SK-N-SH (cell line): ENCODE measurements at regions not wholly inside any gene's neighbourhood (a gene's known extent, or its start where the extent isn't known, plus 50 kb on each side); places are given as distances from the start of the nearest gene placed in this dataset.

ENCODE experiments used
- CTCF ChIA-PET: fragments of 300-600, 350-600 bp; formaldehyde crosslinking; extraction: SDS; loops from one replicate; lab custom pipeline; 2021; lab: Yijun Ruan, JAX
- POLR2A ChIA-PET: fragments of 350-600 bp; sonication (Branson Sonifier 250); formaldehyde crosslinking; extraction: SDS; loops from one replicate; lab custom pipeline; 2020; ENCODE audit warnings: antibody characterized with exemption, inconsistent platforms; lab: Yijun Ruan, JAX
- DNase-seq: peaks from one replicate; pipeline ENCODE4 v3.0.0; 2012
- H2AFZ ChIP-seq: fragments of 200-600 bp; sonication (generic); 2 replicates; pipeline ENCODE4 v1.8.1; 2016; ENCODE audit warnings: antibody characterized with exemption, mild to moderate bottlenecking, low read depth
- H3F3A ChIP-seq: fragments of 200-600 bp; sonication (generic); replicated peaks from 2 replicates; pipeline ENCODE3; 2016; ENCODE audit warnings: antibody characterized with exemption, mild to moderate bottlenecking; ENCODE audit not compliant: insufficient read depth
- H3K27ac ChIP-seq, 2 experiments: fragments of 200-500 bp in 1 of 2; fragments of 200-600 bp in 1 of 2; sonication (Bioruptor generic) in 1 of 2; sonication (generic), shearing (Covaris generic) in 1 of 2; 2 replicates each; pipeline versions ENCODE4 v1.5.1 to v1.6.1; 2014 to 2016; ENCODE audit warnings: low read depth in 2 of 2, inconsistent platforms in 1 of 2, low read length in 1 of 2, mild to moderate bottlenecking in 1 of 2, mixed read lengths in 1 of 2
- H3K27me3 ChIP-seq: fragments of 200-600 bp; sonication (generic), shearing (Covaris generic); 2 replicates; pipeline ENCODE4 v1.6.1; 2016; ENCODE audit warnings: mixed run types; ENCODE audit not compliant: insufficient read depth
- H3K36me3 ChIP-seq, 2 experiments: fragments of 200-500 bp in 1 of 2; fragments of 200-600 bp in 1 of 2; sonication (Bioruptor generic) in 1 of 2; sonication (generic) in 1 of 2; replicated peaks in 1 of 2; 2 replicates each; pipeline versions ENCODE3 to v1.5.1; 2014 to 2016; ENCODE audit warnings: low read length in 1 of 2, mild to moderate bottlenecking in 1 of 2; ENCODE audit not compliant: insufficient read depth in 2 of 2, control insufficient read depth in 1 of 2
- H3K4me1 ChIP-seq, 2 experiments: fragments of 200-500 bp in 1 of 2; fragments of 200-600 bp in 1 of 2; sonication (Bioruptor generic) in 1 of 2; sonication (generic), shearing (Covaris generic) in 1 of 2; 2 replicates each; pipeline versions ENCODE4 v1.5.1 to v1.6.1; 2014 to 2016; ENCODE audit warnings: low read depth in 1 of 2, low read length in 1 of 2, mixed run types in 1 of 2; ENCODE audit not compliant: insufficient read depth in 2 of 2, control insufficient read depth in 1 of 2
- H3K4me2 ChIP-seq: fragments of 200-600 bp; sonication (generic), shearing (Covaris generic); 2 replicates; pipeline ENCODE4 v1.6.1; 2017; ENCODE audit warnings: mixed run types
- H3K4me3 ChIP-seq, 2 experiments: fragments of 200-500 bp in 1 of 2; fragments of 200-600 bp in 1 of 2; sonication (Bioruptor generic) in 1 of 2; sonication (generic), shearing (Covaris generic) in 1 of 2; 2 replicates each; pipeline versions ENCODE4 v1.5.1 to v1.8.1; 2014 to 2016; ENCODE audit warnings: low read depth in 2 of 2, inconsistent platforms in 1 of 2, low read length in 1 of 2, mild to moderate bottlenecking in 1 of 2, mixed read lengths in 1 of 2, moderate library complexity in 1 of 2
- H3K79me2 ChIP-seq: fragments of 200-600 bp; sonication (generic); 2 replicates; pipeline ENCODE4 v1.8.1; 2017; ENCODE audit warnings: mild to moderate bottlenecking; ENCODE audit not compliant: insufficient read depth
- H3K9ac ChIP-seq: fragments of 200-600 bp; sonication (generic); 2 replicates; pipeline ENCODE4 v1.6.1; 2017; ENCODE audit warnings: mixed run types
- H3K9me2 ChIP-seq: fragments of 200-600 bp; sonication (generic); 2 replicates; pipeline ENCODE4 v1.6.1; 2017; ENCODE audit warnings: mixed run types
- H3K9me3 ChIP-seq: fragments of 200-600 bp; sonication (generic); 2 replicates; pipeline ENCODE4 v1.6.1; 2017; ENCODE audit warnings: mixed run types, mild to moderate bottlenecking, moderate library complexity
- H4K20me1 ChIP-seq: fragments of 200-600 bp; sonication (generic); 2 replicates; pipeline ENCODE4 v1.6.1; 2017; ENCODE audit warnings: mild to moderate bottlenecking, mixed run types; ENCODE audit not compliant: insufficient read depth
- EP300 ChIP-seq, 2 experiments: IDR thresholded peaks; 2 replicates each; pipeline versions ENCODE4 v1.4.0 to v1.6.1; 2012; ENCODE audit warnings: borderline replicate concordance in 1 of 2, low read depth in 1 of 2, low read length in 1 of 2
- EZH2phosphoT487 ChIP-seq: fragments of 200-600 bp; sonication (generic); IDR thresholded peaks from 2 replicates; pipeline ENCODE4 v1.6.1; 2017; ENCODE audit warnings: low read depth, mixed run types, mild to moderate bottlenecking, antibody characterized with exemption, moderate library complexity, borderline replicate concordance
- FOXJ3 ChIP-seq: sonication (generic); formaldehyde crosslinking; IDR thresholded peaks from 2 replicates; pipeline ENCODE4 v1.5.1; 2020; ENCODE audit warnings: mild to moderate bottlenecking, missing genetic modification reagents
- FOXM1 ChIP-seq: IDR thresholded peaks from 2 replicates; pipeline ENCODE4 v1.4.0; 2012; ENCODE audit warnings: low read depth, mild to moderate bottlenecking
- MEF2A ChIP-seq: IDR thresholded peaks from 2 replicates; pipeline ENCODE4 v1.4.0; 2012; ENCODE audit warnings: low read depth, borderline replicate concordance
- RCOR1 ChIP-seq: fragments of 150-350 bp; IDR thresholded peaks from 2 replicates; pipeline ENCODE4 v1.6.1; 2017; ENCODE audit warnings: antibody characterized with exemption, low read length
- TCF12 ChIP-seq: IDR thresholded peaks from 2 replicates; pipeline ENCODE4 v1.4.0; 2012
- TEAD4 ChIP-seq: IDR thresholded peaks from 2 replicates; pipeline ENCODE4 v1.4.0; 2012; ENCODE audit warnings: mild to moderate bottlenecking, borderline replicate concordance; ENCODE audit not compliant: insufficient read depth
- YY1 ChIP-seq: IDR thresholded peaks from 2 replicates; pipeline ENCODE4 v1.4.0; 2012; ENCODE audit warnings: low read depth, mild to moderate bottlenecking
- WGBS: methylation state at CpG from one replicate; pipeline ENCODE4 v1.1.6; 2017; ENCODE audit warnings: low lambda C conversion rate; 5-methylcytosine and 5-hydroxymethylcytosine counted together
- TF ChIP-seq, protein P1 (sequence below): IDR thresholded peaks from 2 replicates; pipeline ENCODE4; 2012
- TF ChIP-seq, protein P2 (sequence below): fragments of 200-600 bp; sonication (generic); IDR thresholded peaks from 2 replicates; pipeline ENCODE4 v1.6.1; 2017; ENCODE audit warnings: antibody characterized with exemption, mild to moderate bottlenecking, moderate library complexity
- TF ChIP-seq, protein P3 (sequence below): IDR thresholded peaks from 2 replicates; pipeline ENCODE4 v1.6.1; 2012; ENCODE audit warnings: mild to moderate bottlenecking, low read depth, low read length, moderate library complexity
- TF ChIP-seq, protein P4 (sequence below): IDR thresholded peaks from 2 replicates; pipeline ENCODE4 v1.4.0; 2012; ENCODE audit warnings: low read depth

DNA sequence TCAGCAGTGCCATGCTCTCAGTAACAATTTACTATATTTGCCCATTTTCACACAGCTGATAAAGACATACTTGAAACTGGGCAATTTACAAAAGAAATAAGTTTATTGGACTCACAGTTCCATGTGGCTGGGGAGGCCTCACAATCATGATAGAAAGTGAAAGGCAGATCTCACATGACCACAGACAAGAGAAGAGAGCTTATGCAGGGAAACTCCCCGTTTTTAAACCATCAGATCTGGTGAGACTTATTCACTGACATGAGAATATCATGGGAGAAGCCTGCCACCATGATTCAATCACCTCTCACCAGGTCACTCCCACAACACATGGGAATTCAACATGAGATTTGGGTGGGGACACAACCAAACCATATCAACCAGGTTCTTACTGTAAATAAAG is 112.1 kb upstream of the C1orf87 start:
- no peaks in the 10 kb centered on the region for H3K4me1 ChIP-seq
- H3K4me2 ChIP-seq: no peak overlapping the region
- no peaks in the 10 kb centered on the region for H4K20me1 ChIP-seq
- H3K79me2 ChIP-seq: no peaks in the 10 kb centered on the region
- H3K4me3 ChIP-seq: no peak overlapping the region
- WGBS: 0% methylated on average over 1 of the region's 1 CpG
- CTCF ChIA-PET: no interaction called here
- H3K36me3 ChIP-seq: no peaks in the 10 kb centered on the region
- H3K9me3 ChIP-seq: no peaks in the 10 kb centered on the region
- no peaks in the 10 kb centered on the region for H3K27me3 ChIP-seq
- no peak for TF ChIP-seq FOXJ3
- TF ChIP-seq TCF12: no peak
- TF ChIP-seq YY1: no peak
- TF ChIP-seq, protein P1, sequence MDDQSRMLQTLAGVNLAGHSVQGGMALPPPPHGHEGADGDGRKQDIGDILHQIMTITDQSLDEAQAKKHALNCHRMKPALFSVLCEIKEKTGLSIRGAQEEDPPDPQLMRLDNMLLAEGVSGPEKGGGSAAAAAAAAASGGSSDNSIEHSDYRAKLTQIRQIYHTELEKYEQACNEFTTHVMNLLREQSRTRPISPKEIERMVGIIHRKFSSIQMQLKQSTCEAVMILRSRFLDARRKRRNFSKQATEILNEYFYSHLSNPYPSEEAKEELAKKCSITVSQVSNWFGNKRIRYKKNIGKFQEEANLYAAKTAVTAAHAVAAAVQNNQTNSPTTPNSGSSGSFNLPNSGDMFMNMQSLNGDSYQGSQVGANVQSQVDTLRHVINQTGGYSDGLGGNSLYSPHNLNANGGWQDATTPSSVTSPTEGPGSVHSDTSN: no peak
- no peak for TF ChIP-seq TEAD4
- TF ChIP-seq MEF2A: no peak
- TF ChIP-seq, all 33 proteins: peak for 0
- Histone ChIP-seq H3K9ac (no peak overlapping the region), H3K9me2 (no peaks in the 10 kb centered on the region), H3F3A (no peaks in the 10 kb centered on the region), H2AFZ (no peak overlapping the region), H3K27ac (no peak overlapping the region)
- POLR2A ChIA-PET: no interaction called here
- DNase-seq: no peak

DNA sequence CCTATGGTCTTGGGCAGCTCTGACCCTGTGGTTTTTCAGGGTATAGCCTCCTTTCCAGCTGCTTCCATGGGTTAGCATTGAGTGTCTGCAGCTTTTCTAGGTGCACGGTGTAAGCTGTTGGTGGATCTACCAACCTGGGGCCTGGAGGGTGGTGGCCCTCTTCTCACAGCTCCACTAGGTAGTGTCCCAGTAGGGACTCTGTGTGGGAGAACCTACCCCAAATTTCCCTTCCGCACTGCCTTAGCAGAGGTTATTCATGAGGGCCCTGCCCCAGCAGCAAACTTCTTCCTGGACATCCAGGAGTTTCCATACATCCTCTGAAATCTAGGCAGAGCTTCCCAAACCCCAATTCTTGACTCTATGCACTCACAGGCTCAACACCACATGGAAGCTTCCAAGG is 111.0 kb upstream of the C1orf87 start:
- Histone ChIP-seq H3K9me3 (no peaks in the 10 kb centered on the region), H3K27ac (no peak overlapping the region), H3K9ac (no peak overlapping the region), H2AFZ (no peak overlapping the region), H3K79me2 (no peaks in the 10 kb centered on the region), H3K36me3 (no peaks in the 10 kb centered on the region), H3K4me1 (no peaks in the 10 kb centered on the region), H3K9me2 (no peaks in the 10 kb centered on the region), H4K20me1 (no peaks in the 10 kb centered on the region), H3K27me3 (no peaks in the 10 kb centered on the region), H3K4me3 (no peak overlapping the region), H3F3A (no peaks in the 10 kb centered on the region), H3K4me2 (no peak overlapping the region)
- POLR2A ChIA-PET: no interaction called here
- WGBS: 63% methylated on average over 1 of the region's 2 CpGs
- TF ChIP-seq, protein P2, sequence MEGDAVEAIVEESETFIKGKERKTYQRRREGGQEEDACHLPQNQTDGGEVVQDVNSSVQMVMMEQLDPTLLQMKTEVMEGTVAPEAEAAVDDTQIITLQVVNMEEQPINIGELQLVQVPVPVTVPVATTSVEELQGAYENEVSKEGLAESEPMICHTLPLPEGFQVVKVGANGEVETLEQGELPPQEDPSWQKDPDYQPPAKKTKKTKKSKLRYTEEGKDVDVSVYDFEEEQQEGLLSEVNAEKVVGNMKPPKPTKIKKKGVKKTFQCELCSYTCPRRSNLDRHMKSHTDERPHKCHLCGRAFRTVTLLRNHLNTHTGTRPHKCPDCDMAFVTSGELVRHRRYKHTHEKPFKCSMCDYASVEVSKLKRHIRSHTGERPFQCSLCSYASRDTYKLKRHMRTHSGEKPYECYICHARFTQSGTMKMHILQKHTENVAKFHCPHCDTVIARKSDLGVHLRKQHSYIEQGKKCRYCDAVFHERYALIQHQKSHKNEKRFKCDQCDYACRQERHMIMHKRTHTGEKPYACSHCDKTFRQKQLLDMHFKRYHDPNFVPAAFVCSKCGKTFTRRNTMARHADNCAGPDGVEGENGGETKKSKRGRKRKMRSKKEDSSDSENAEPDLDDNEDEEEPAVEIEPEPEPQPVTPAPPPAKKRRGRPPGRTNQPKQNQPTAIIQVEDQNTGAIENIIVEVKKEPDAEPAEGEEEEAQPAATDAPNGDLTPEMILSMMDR: no peak
- no peak for TF ChIP-seq TCF12
- TF ChIP-seq FOXM1: no peak
- TF ChIP-seq EZH2phosphoT487: no peak
- no peak for TF ChIP-seq TEAD4
- TF ChIP-seq RCOR1: no peak
- no peak for TF ChIP-seq EP300 (IDR thresholded peaks at IDR 0.05; ENCODE audit: borderline replicate concordance in 1 of 2, low read depth in 1 of 2, low read length in 1 of 2)
- no peak for TF ChIP-seq MEF2A
- TF ChIP-seq, protein P3, sequence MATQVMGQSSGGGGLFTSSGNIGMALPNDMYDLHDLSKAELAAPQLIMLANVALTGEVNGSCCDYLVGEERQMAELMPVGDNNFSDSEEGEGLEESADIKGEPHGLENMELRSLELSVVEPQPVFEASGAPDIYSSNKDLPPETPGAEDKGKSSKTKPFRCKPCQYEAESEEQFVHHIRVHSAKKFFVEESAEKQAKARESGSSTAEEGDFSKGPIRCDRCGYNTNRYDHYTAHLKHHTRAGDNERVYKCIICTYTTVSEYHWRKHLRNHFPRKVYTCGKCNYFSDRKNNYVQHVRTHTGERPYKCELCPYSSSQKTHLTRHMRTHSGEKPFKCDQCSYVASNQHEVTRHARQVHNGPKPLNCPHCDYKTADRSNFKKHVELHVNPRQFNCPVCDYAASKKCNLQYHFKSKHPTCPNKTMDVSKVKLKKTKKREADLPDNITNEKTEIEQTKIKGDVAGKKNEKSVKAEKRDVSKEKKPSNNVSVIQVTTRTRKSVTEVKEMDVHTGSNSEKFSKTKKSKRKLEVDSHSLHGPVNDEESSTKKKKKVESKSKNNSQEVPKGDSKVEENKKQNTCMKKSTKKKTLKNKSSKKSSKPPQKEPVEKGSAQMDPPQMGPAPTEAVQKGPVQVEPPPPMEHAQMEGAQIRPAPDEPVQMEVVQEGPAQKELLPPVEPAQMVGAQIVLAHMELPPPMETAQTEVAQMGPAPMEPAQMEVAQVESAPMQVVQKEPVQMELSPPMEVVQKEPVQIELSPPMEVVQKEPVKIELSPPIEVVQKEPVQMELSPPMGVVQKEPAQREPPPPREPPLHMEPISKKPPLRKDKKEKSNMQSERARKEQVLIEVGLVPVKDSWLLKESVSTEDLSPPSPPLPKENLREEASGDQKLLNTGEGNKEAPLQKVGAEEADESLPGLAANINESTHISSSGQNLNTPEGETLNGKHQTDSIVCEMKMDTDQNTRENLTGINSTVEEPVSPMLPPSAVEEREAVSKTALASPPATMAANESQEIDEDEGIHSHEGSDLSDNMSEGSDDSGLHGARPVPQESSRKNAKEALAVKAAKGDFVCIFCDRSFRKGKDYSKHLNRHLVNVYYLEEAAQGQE: no peak
- TF ChIP-seq, protein P4, sequence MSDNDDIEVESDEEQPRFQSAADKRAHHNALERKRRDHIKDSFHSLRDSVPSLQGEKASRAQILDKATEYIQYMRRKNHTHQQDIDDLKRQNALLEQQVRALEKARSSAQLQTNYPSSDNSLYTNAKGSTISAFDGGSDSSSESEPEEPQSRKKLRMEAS: no peak
- no peak for DNase-seq
- CTCF ChIA-PET: no interaction called here
